ENCODE measurements at regions not wholly inside any gene's neighbourhood (a gene's known extent, or its start where the extent isn't known, plus 50 kb on each side); places are given as distances from the start of the nearest gene placed in this dataset.

- TF ChIP-seq CTCF (IDR thresholded peaks at IDR 0.05; ENCODE audit: insufficient read depth, low read depth, low read length) = no peak
- no peak for DNase-seq (ENCODE audit: low read depth)
Measured at GRCh38 chr3:43949594-43949993, 258.9 kb downstream of the ABHD5 start.

GRCh38 chr3:43950775-43951174, 260.0 kb downstream of the ABHD5 start:
- DNase-seq (ENCODE audit: low read depth) = no peak
- H3K4me3 ChIP-seq (ENCODE audit: low read depth, low read length) = no peak overlapping the region
- no peak for TF ChIP-seq CTCF (IDR thresholded peaks at IDR 0.05; ENCODE audit: insufficient read depth, low read depth, low read length)

More at GRCh38 chr3:43949594-43949993, 258.9 kb downstream of the ABHD5 start:
- H3K4me3 ChIP-seq (ENCODE audit: low read depth, low read length) = no peak overlapping the region

DNA sequence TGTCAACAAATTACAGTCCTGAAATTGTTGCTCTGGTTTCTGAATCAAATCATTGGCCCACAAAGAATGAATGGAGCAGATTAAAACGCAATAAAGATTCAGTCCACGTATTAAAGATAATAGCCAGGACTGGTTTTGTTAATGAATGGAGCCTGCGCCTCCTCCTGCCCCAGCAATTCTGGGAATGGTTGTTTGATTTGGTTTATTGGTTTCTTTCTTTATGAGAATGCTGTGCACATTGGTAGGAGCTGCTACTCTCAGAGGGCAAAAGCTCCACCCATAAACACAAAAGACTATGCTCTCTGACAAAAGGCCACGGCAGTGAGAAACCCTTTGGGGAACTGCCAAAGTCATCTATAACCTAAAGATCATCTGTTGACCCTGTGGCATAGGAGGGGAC, 261.1 kb downstream of the ABHD5 start:
- no peak for TF ChIP-seq CTCF (IDR thresholded peaks at IDR 0.05; ENCODE audit: insufficient read depth, low read depth, low read length)
- no peak overlapping the region for H3K4me3 ChIP-seq (ENCODE audit: low read depth, low read length)
- no peak for DNase-seq (ENCODE audit: low read depth)

DNA sequence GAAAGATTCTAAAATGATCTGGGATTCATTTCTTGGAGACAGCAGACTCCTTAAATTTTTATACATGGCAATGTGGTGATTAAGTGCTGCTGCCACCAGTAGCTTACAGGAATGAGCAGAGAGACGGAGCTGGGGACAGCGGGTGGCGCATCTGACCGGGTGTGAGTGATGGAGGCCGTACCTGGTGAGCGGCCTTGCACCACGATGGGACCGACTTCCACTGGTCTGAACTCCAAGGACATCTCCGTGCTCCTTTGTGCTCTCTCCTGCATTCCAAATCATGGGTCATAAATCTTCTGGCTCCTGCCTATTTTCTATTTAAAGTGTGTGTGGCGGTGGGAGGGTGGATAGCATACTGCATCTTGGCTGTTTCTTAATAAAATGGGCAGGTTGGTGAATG, 262.6 kb downstream of the ABHD5 start:
- no peak for TF ChIP-seq CTCF (IDR thresholded peaks at IDR 0.05; ENCODE audit: insufficient read depth, low read depth, low read length)
- H3K4me3 ChIP-seq (ENCODE audit: low read depth, low read length) = no peak overlapping the region
- no peak for DNase-seq (ENCODE audit: low read depth)

DNA sequence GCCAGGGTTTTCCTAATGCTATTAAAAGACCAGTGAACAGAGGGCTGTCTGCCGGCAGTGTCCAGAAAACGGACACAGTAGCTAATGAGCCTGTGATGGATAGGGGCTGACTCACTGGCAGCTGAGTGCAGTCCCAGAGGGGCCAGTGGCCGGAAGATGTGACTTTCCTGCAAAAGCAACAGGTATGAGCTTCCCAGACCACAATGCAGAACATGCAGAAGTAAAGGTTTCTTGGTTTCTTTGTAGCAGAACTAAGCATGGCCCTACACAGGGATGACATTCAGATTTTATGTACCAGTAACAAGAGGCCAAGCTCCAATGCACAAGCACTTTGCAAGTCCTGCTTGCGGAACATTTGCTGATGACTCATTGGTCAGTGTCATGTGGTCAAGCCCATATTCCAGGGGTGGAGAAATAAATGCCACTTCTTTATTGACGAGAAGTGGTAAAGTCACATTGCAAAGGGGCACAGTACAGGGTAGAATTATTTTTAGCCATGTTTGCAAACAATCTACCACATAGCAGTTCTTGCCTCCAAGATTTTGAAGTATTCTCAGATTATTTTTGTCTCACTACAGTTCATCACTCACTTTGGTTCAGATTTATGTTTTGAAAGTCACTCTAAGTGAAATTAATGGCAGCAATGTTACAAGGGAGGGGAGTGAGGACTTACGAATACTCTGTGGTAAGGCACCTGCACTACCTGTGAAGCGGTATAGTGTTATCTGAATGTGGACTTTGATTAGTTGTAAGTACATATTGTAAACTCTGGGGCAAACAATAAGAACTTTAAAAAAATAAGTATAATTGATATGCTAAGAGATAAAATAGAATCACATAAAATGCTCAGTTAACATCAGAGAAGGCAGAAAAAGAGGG, 263.3 kb downstream of the ABHD5 start:
- no peak overlapping the region for H3K4me3 ChIP-seq (ENCODE audit: low read depth, low read length)
- DNase-seq (ENCODE audit: low read depth) = peak; percentile 49
- TF ChIP-seq CTCF (IDR thresholded peaks at IDR 0.05; ENCODE audit: insufficient read depth, low read depth, low read length) = no peak

- H3K4me3 ChIP-seq (ENCODE audit: low read depth, low read length) = no peak overlapping the region
- TF ChIP-seq CTCF (IDR thresholded peaks at IDR 0.05; ENCODE audit: insufficient read depth, low read depth, low read length) = no peak
- DNase-seq (ENCODE audit: low read depth) = no peak
Measured at GRCh38 chr3:43956945-43957344, 266.2 kb downstream of the ABHD5 start.

All from fibroblast of villous mesenchyme (primary cell).